ENCODE measurements at regions not wholly inside any gene's neighbourhood (a gene's known extent, or its start where the extent isn't known, plus 50 kb on each side); places are given as distances from the start of the nearest gene placed in this dataset.

DNA sequence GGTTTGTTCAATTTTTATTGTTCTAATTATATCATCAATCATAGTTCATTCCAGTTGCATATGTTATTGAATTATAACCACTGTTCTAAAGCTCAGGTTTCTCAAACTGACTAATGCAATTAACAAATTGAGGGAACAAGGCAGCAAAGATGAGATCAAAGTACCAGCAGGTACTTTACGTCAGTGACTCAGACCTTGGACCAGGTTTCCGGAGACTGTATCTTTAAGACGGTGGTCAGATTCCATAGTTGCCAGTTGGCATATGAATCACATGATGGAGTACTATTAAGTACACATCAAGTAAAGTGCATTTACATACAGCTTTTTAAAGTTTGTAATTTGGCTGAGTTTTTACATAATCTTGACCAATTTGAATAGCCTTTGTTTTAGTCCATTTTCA is 583.6 kb upstream of the ROBO2 start:
- TF ChIP-seq ZNF8 (CRISPR knock-in tag; IDR thresholded peaks at IDR 0.05), result no peak
- no peak for TF ChIP-seq TCF4 (CRISPR knock-in tag; IDR thresholded peaks at IDR 0.05; ENCODE audit: borderline replicate concordance)

Measured in SK-N-SH treated with all-trans-retinoic acid at 6 μM for 48 hours (cell line).